ENCODE measurements at regions not wholly inside any gene's neighbourhood (a gene's known extent, or its start where the extent isn't known, plus 50 kb on each side); places are given as distances from the start of the nearest gene placed in this dataset.

DNA sequence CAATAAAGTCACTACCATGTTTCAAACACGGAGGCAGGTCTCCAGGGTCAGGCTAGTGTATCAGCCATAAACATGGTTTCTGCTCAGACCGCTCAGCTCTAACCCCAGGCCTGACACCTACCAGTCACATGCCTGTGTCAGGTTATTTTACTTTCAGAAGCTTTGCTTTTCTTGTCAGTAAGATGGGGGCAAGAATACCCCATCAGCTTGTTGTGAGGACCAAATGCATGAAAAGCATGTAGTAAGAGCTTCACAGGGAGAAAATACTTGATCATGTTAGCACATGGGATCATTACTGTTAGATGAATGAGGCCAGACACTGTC is 65.2 kb upstream of the PIM1 start:
- H3K27me3 ChIP-seq = no peaks in the 10 kb centered on the region
- no peak overlapping the region; the same call in 1 of the 2 replicates for H3K27ac ChIP-seq
- no peaks in the 10 kb centered on the region for H3K36me3 ChIP-seq
- H3K4me2 ChIP-seq = peak overlapping the region; percentile 95
- no peak for TF ChIP-seq Cebpa-rat (IDR thresholded peaks at IDR 0.05)
- H3K9me3 ChIP-seq = no peaks in the 10 kb centered on the region
- H3K4me3 ChIP-seq = no peak overlapping the region
- no peaks in the 10 kb centered on the region for H4K20me1 ChIP-seq
- H3K9ac ChIP-seq = no peak overlapping the region
- H3K4me1 ChIP-seq = peaks cover 66% of the 10 kb centered on the region

DNA sequence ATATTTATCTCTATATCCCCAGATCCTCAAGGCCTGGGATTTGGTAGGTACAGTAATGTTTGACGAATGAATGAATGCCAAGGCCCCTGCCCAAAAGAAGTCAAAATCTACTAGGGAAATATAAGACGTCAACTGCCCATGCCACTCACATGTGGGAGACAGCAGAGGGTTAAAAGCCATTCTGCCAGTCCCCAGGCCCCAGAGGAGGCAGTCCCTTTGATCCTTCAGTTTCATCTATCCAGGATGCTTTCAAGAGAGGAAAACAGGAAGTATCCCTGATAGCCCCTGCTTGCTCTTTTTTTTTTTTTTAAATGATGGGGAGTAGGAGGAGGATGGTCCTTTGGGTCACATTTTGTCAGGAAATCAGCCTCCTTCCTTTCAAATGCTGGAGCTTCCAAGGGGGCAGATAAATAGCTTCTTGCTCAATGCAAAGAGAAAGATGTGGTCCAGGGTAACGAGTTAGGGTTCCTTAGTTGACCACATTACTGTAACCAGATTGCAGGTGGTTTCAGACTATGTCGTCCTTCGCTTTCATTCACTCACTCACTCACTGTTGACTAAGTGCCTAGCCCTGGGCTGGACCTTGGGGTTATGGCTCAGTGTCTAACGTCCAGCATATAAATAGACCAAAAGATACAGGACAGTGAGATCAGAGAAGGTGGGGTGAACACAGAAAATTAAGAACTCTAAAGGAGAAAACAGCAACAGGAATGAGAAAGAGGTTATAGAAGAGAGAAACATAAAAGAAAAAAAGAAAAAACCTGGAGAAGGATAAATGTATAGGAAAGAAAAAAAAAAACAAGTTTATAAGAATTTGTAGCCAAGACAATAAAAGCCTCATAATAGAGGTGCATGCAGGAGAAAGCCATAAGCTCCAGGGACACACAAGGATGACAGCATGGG is 64.6 kb upstream of the PIM1 start:
- Histone ChIP-seq H3K36me3 (no peaks in the 10 kb centered on the region), H3K4me2 (peak overlapping the region; percentile 95), H3K4me3 (no peak overlapping the region), H4K20me1 (no peaks in the 10 kb centered on the region), H3K9ac (no peak overlapping the region), H3K4me1 (peaks cover 63% of the 10 kb centered on the region), H3K27ac (no peak overlapping the region; the same call in 1 of the 2 replicates), H3K27me3 (no peaks in the 10 kb centered on the region), H3K9me3 (no peaks in the 10 kb centered on the region)
- no peak for TF ChIP-seq Cebpa-rat (IDR thresholded peaks at IDR 0.05)

DNA sequence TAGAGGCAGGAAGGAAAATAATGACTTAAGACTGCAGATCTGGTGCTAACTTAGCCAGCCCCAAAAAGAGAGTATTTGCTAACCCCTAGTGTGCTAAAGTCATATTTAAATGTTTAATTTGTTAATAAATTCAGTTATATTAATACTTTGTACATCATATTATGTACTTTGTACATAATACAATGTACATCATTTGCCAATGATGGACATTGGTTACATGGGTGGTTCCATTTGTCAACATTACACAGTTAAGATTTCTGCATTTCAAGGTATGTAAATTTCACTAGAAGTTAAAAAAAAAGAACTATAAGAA is 63.9 kb upstream of the PIM1 start:
- H3K4me1 ChIP-seq = peaks cover 57% of the 10 kb centered on the region
- no peaks in the 10 kb centered on the region for H3K36me3 ChIP-seq
- H3K9ac ChIP-seq = no peak overlapping the region
- H3K9me3 ChIP-seq = no peaks in the 10 kb centered on the region
- no peak for TF ChIP-seq Cebpa-rat (IDR thresholded peaks at IDR 0.05)
- H3K4me3 ChIP-seq = no peak overlapping the region
- H3K27me3 ChIP-seq = no peaks in the 10 kb centered on the region
- H3K4me2 ChIP-seq = 0 out of 2 replicates have a peak overlapping the region, but pooled peaks have one; percentile 95
- H4K20me1 ChIP-seq = no peaks in the 10 kb centered on the region
- H3K27ac ChIP-seq = no peak overlapping the region

DNA sequence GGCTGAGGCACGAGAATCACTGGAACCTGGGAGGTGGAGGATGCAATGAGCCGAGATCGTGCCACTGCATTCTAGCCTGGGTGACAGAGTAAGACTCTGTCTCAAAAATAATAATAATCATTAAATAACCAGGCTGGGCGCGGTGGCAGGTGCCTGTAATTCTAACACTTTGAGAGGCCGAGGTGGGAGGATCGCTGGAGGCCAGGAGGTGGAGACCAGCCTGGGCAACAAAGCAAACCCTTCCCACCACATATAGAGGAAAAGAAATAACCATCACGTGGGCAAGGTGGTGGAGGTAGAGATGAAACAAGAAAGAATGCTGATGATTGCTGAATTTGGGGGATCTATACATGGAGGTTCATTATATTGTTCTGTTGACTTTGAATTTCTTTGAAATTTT is 63.4 kb upstream of the PIM1 start:
- no peak overlapping the region for H3K27ac ChIP-seq
- no peak overlapping the region for H3K9ac ChIP-seq
- peaks cover 51% of the 10 kb centered on the region for H3K4me1 ChIP-seq
- H3K9me3 ChIP-seq = no peaks in the 10 kb centered on the region
- H3K36me3 ChIP-seq = no peaks in the 10 kb centered on the region
- TF ChIP-seq Cebpa-rat (IDR thresholded peaks at IDR 0.05) = no peak
- no peaks in the 10 kb centered on the region for H4K20me1 ChIP-seq
- H3K4me2 ChIP-seq = no peak overlapping the region
- no peaks in the 10 kb centered on the region for H3K27me3 ChIP-seq
- H3K4me3 ChIP-seq = no peak overlapping the region

DNA sequence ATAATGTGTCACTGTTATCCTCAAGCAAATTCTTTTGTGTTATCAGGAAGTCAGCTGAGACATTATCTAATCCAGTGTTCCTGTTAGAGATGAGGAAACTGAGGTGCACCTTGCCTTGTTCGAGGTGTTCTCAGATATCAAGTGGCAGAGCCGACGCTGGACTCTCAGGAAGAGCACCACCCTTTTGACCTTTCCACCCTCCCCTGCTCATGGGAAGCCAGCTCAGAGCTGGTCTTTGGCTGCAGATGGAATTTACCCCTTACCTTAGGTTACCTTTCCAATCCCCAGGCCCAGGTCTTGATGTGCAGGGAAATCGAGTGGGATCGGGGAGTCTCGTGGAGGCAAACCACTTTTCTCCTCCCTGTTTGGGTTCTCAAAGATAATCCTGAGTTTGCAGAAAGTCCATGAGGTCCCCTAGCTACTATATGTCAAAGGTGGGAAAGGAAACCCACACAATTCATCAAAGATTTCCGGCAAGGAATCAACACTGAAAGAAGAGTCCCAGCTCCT is 62.9 kb upstream of the PIM1 start:
- Histone ChIP-seq H3K27me3 (no peaks in the 10 kb centered on the region), H3K27ac (no peak overlapping the region), H4K20me1 (no peaks in the 10 kb centered on the region), H3K9ac (no peak overlapping the region), H3K4me1 (peaks cover 47% of the 10 kb centered on the region), H3K36me3 (no peaks in the 10 kb centered on the region), H3K4me2 (peak overlapping the region; percentile 33; the same call in 1 of the 2 replicates), H3K9me3 (no peaks in the 10 kb centered on the region), H3K4me3 (no peak overlapping the region)
- no peak for TF ChIP-seq Cebpa-rat (IDR thresholded peaks at IDR 0.05)

- no peak overlapping the region for H3K27ac ChIP-seq
- H3K9me3 ChIP-seq = no peaks in the 10 kb centered on the region
- H3K4me3 ChIP-seq = no peak overlapping the region
- H3K4me1 ChIP-seq = peaks cover 18% of the 10 kb centered on the region
- TF ChIP-seq Cebpa-rat (IDR thresholded peaks at IDR 0.05) = no peak
- H3K4me2 ChIP-seq = no peak overlapping the region
- no peaks in the 10 kb centered on the region for H3K27me3 ChIP-seq
- H3K36me3 ChIP-seq = no peaks in the 10 kb centered on the region
- no peaks in the 10 kb centered on the region for H4K20me1 ChIP-seq
- H3K9ac ChIP-seq = no peak overlapping the region
Measured at GRCh38 chr6:37109714-37110499, 60.0 kb upstream of the PIM1 start.

GRCh38 chr6:37110500-37111461 is 59.2 kb upstream of the PIM1 start:
- Histone ChIP-seq H3K4me2 (no peak overlapping the region), H3K4me3 (no peak overlapping the region), H3K9ac (no peak overlapping the region), H3K36me3 (no peaks in the 10 kb centered on the region), H3K27ac (no peak overlapping the region), H4K20me1 (no peaks in the 10 kb centered on the region), H3K9me3 (no peaks in the 10 kb centered on the region), H3K27me3 (no peaks in the 10 kb centered on the region), H3K4me1 (peaks cover 9% of the 10 kb centered on the region)
- no peak for TF ChIP-seq Cebpa-rat (IDR thresholded peaks at IDR 0.05)

- no peaks in the 10 kb centered on the region for H3K27me3 ChIP-seq
Measured at GRCh38 chr6:37113976-37114375, 56.0 kb upstream of the PIM1 start.

GRCh38 chr6:37114612-37115011 is 55.3 kb upstream of the PIM1 start:
- Histone ChIP-seq H3K9me3 (no peaks in the 10 kb centered on the region), H3K4me1 (no peaks in the 10 kb centered on the region), H3K27me3 (no peaks in the 10 kb centered on the region), H3K27ac (no peak overlapping the region), H3K4me2 (no peak overlapping the region), H3K9ac (no peak overlapping the region), H4K20me1 (no peaks in the 10 kb centered on the region), H3K4me3 (no peak overlapping the region), H3K36me3 (no peaks in the 10 kb centered on the region)
- no peak for TF ChIP-seq Cebpa-rat (IDR thresholded peaks at IDR 0.05)

More at GRCh38 chr6:37113976-37114375, 56.0 kb upstream of the PIM1 start:
- Histone ChIP-seq H3K27ac (no peak overlapping the region), H3K4me2 (no peak overlapping the region), H3K4me1 (no peaks in the 10 kb centered on the region), H3K4me3 (no peak overlapping the region), H4K20me1 (no peaks in the 10 kb centered on the region), H3K9me3 (no peaks in the 10 kb centered on the region), H3K9ac (no peak overlapping the region), H3K36me3 (no peaks in the 10 kb centered on the region)
- TF ChIP-seq Cebpa-rat (IDR thresholded peaks at IDR 0.05) = no peak

Measured in BLaER1 (cell line).